ENCODE measurements at regions not wholly inside any gene's neighbourhood (a gene's known extent, or its start where the extent isn't known, plus 50 kb on each side); places are given as distances from the start of the nearest gene placed in this dataset.

DNA sequence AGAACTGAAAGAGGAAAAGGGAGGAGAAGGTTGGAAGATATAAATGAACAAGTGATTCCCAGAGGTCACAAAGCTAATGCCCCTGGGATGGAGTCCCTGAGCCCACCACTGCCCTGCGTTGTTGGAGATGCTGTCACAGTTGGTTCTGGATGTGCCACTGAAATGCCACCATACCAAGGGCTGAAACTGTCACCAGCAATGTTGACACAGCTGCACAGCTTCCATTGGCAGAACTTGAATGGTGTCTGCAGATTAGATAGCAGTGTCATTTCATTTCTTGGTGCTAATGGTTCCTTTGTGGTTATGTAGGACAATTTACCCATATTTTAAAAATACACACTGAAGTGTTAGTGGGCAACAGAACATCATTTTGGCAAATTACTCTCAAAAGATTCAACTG is 120.7 kb downstream of the TBXT start:
- DNase-seq (ENCODE audit: low read depth) = no peak

DNA sequence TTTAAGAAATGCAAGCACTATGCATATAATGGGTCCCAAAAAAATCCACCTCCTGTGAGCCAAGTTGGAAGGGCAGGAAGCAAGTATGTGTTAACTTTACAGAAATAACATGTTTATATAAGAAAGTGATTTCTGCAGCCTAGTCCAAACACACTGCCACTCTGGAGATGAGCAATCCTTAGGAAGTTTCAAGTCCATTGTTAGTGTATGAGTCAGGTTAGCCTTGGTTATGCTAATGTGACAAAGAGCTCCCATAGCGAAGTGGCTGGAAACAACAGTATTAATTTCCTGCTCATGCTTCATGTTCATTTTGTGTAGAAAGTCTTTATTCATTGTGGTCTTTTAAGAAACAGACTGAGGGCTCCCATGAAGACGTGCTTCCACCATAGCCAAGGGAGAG is 121.4 kb downstream of the TBXT start:
- no peak for DNase-seq (ENCODE audit: low read depth)

DNA sequence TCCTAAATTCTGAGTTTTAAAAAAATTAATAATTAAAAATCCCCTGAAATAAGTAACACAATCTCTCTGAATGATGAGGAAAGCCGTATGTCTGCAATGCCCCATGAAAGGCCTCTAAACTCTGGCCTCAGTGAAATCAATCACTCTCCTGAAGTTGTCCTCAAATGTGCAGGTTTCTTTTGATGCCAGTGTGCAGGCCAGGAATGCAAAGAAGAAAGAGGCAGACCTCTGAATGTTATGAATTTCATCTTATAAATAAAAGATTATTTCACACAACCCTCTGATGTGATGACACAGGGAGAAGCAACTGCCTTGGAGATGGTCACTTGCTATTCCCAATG is 121.8 kb downstream of the TBXT start:
- DNase-seq (ENCODE audit: low read depth) = no peak

DNA sequence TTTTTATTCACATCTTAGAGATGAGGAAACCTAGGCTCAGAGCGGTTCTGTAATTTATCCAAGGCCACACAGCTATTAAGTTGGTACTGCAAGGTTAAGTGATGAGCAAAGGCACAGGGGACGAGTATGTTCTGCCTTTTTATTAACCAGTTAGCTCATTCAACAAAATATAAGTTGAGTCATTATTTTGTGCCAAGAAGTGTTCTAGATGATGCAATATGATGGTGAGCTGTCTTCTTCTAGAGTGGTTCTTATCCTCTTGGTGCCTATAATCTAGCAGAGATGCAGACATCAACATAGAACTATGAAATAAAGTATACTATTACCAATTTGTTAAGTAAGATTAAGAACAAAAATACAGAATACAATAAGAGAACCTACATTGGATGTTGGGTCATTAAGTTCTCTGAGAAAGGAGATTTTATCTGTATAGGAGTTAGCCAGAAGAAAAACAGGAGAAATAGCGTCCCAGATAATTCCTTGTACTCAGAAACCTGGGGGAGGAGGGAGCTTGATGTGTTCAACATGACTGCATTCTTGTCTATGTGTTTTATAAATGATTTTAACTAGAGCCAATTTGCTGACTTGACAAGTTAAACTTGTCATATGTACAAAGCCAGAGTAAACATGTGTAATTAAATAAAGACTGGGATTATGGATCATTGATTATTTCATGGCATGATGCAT is 122.3 kb downstream of the TBXT start:
- no peak for DNase-seq (ENCODE audit: low read depth)

DNA sequence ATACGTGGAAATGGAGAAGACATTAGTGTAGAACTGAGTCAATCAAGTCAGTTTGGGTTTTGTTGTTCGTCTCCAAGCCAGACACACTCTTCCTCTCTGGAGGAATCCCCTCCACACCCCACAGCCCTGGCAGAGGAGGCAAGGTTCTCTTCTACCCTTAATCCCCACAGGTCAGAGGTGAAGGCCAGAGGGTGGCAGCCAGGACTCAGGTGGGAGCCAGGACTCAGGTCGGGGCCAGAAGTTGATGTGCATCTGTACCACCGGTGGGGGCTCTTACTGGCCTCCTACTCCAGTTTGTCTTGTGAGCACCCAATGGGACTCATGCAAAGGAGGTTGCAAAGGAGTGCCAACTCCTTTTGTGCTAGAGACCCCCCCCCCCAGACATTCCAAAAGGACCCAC is 126.4 kb downstream of the TBXT start:
- DNase-seq (ENCODE audit: low read depth) = no peak

DNA sequence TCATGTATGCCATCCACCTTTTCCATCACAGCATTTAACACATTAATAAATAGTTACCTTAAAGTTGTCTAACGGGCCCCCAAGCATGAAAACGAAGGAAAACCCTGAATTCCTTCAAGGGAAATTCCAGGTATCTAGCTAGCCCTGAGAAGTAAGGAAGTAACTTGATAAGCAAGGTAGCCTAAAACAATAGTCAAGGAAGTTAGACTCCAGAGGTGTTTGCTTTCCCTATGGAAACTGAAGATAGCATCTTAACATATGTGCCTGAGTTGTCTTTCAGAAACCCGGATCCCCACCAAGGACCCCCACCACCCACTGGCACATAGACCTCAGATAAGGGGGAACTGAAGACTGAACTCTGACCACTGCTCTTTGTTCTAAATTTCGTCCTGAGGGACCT is 127.4 kb downstream of the TBXT start:
- DNase-seq (ENCODE audit: low read depth) = no peak

DNA sequence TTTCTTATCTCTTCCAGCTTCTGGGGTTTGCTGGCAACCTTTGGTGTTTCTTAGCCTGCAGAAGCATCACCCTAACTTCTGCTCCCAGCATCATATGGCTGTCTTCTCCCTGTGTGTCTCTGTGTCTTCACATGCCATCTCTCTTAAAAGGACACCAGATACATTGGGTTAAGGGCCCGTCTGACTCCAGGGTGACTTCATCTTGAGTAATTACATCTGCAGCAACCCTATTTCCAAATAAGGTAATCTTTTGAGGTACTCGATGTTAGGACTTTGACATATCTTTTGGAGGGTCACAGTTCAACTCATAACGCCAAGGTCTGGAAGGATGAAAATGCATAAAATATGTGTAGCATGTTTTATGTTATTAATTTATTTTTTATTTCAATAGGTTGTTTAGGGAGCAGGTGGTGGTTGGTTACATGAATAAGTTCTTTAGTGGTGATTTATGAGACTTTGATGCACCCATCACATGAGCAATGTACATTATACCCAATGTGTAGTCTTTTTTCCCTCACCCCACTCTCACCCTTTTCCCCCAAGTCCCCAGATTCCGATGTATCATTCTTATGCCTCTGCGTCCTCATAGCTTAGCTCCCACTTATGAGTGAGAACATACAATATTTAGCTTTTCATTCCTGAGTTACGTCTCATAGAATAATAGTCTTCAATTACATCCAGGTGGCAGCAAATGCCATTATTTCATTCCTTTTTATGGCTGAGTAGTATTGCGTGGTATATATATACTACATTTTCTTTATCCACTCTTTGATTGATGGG is 131.1 kb downstream of the TBXT start:
- DNase-seq (ENCODE audit: low read depth) = no peak

DNA sequence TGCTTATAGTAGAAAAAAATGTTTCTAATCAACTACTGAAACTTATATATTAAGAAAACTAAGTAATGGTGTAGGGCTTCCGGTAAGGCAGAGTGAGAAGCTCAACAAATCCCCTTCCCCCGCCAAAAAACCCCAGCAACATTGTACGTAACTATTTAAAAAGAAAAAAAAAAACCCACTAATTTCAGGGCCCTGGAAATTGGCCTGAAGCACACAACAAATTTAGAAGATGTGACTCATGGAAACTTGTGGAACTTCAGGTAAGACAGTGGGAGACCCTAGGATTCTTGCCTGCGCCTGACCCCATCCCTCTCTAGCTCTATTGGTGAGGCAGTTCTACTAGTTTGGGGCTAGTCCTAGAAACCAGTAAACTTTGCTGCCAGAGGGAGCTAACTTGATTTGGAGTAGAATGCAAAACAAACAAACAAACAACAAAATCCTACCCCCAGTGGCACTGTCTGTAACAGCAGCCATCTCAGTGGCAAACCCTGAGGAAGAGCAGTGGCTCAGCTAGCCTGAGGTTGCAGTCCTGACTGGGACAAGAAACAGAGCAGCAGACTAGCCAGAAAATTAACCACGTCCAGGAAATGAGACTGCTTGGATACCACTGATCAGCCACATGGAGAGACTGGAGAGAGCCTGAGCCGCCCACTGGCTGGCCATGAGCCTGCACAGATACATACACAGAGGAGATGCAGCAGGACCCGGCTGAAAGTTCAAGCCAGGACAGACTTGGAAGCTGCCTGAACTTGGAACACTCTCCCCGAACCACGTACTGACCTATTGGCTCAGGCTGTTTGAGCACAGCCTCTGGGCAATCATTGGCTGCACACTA is 135.1 kb downstream of the TBXT start:
- DNase-seq (ENCODE audit: low read depth) = no peak

DNA sequence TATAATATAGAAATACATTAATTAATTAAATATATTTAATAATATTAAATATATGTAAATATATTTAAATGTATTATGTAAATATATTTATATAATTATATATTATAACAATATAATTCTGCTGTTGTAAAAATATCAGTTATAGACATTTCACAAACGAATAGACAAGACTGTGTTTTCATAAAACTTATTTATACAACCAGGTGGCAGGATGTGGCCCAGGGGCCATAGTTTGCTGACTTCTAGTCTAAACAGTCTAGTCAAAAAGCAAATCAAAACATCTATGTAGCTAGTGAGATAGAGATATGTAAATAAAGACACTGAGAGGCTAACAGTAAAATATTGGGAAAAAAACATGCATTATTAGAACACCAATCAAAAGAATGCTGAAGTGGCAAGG is 136.4 kb downstream of the TBXT start:
- DNase-seq (ENCODE audit: low read depth) = no peak

DNA sequence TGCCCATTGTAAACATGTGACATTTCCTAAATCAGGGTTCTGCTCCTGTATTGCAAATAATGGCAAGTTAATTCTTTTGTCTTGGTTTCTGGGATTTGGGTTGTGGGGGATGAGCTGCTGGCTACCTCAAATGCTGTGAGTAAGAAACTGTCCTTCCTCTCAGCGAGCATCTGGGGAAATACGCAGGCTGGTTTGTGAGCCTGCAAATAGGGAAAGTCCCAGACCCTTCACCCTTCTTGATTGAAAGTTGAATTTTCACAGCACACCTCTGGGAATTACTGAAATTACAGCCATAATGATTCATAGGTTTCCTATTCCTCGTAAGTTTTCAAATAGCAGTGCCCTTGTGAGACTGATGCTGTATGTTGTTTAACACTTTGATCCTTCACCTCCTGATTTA is 138.1 kb downstream of the TBXT start:
- DNase-seq (ENCODE audit: low read depth) = no peak

DNA sequence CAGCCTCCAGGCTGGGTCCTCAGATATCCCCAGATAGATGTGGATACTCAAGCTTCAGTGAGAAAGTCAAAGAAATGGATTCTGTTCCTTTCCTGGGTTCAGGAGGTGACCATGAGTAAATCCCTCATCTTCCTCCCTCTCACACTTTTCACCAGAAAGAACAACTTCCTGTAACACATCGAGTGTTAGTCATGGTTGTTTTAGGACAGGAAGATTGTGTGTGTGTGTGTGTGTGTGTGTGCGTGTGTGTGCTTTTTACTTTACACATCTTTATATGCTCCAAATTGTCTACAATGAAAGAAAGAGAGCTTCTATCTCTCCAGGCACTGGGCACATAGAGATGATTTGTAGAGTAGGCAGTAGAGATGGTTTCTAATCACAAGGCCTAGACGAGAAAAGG is 139.9 kb downstream of the TBXT start:
- no peak for DNase-seq (ENCODE audit: low read depth)

DNA sequence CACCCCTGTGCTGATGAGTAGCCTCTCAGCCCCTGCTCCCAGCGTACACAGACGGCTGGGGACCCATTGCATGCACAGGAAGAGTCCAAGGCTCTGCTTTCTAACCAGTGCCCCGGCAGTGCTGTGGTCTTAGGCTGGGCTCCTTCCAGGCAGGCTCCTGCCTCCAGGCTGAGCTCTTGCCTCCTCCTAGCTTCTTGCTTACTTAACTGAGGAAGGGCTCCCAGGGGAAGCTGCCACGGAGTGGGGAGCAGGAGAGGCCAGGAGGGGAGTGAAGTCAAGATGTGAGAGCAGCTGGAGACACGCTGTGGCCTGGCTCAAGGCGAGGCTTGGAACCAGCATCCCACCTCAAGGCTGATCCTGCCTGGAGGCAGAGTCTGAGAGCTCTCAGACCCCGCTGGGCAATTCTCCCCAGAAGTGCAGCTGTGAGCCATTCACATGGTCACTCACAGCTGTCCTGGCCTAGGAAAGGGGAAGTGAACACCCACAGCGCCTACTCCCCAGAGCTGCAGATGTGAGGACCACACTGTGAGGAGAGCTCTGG is 141.0 kb downstream of the TBXT start:
- no peak for DNase-seq (ENCODE audit: low read depth)

DNA sequence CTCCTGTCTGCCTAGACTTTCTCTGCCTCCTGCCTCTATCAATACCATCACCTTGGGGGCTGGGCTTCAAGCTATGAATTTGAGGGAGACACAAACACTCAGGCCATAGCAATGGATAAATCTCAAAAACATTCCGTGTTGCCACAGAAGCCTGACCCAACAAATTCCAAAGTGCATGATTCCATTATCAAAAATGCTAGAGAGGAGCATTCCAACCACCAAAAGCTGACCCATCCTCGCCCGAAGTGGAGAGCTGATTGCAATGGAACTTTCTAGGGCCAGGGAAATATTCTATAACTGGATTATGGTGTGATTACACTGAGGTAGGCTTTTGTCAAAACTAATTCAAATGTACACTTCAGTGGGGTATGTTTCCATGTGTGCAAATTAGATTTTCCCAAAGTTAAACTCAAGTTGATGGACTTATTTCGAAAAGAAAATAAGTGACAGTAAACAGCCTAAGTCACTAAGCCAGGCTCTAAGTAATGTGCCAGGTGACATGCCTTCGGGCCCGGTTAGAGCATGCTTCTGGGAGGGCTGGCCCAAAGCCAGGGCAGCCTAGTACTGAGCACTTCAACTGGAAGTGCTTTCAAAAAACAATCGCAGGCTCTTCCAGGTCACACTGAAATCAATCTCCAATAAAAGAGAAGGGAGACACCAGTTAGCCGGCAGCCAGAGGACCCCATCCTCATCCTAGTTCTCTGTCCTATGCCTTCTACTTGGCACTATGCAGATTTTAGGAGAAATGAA is 142.3 kb downstream of the TBXT start:
- no peak for DNase-seq (ENCODE audit: low read depth)

DNA sequence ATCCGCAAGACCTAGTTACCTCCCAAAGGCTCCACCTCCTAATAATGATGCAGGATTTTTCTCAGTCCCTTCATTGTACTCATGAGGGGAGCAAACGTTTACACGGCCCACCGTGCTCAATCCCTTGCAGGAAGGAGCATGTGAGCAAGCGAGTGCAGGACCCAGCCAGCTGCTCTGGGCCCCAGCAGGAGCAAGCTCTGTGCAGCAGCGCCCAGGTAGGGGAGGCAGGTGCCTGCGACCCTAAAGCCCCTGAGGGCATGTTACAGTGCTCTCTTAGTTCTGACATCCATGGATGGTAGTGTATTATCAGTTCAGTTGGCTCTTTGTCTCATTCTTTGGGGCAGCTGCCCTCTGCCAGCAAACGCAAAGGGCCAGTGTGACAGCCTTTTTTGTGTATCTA is 143.4 kb downstream of the TBXT start:
- DNase-seq (ENCODE audit: low read depth) = no peak

DNA sequence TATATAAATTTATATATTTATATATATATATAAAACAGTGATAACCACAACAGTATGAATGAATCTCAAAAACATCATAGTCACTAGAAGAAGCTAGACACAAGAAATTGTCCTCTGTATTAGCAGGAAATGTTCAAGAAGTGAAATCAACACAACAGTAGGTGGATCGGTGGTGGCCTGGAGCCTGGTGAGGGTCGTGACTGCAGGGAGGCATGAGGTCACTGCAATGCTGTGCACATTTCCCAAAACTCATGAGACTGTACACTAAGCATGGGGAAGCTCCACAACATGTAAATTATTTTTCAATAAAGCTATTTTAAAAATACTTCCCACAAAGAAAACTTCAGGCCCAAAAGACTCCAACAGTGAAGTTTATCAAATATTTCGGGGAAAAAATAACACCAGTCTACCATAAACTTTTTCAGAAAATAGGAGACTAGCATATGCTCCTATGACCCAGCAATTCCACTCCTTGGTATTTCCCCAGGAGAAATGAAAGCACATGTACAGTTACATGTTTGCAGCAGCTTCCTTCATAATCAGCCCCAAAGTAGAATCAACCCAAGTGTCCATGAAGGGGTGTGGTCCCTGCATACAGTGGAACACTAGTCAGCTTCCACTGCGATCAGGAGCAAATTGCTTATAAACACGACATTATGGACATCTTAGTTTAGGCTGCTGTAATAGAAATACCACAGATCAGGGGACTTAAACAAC is 144.2 kb downstream of the TBXT start:
- no peak for DNase-seq (ENCODE audit: low read depth)

DNA sequence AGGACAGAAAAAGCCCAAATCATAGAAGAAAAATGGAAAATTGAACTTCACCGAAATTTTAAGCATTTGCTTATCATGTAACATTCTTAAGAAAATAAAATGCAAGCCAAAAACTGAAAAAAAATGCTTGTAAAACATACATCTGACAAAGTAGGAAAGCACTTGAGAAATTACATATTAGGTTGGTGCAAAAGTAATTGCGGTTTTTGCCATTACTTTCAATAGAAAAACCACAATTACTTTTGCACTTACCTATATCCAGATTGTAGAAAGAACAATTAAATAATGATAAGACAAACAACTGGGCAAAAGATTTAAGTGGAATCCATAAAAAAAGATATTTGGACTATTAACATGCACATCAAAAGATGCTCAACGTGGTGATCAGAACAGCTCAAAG is 146.2 kb downstream of the TBXT start:
- DNase-seq (ENCODE audit: low read depth) = no peak

DNA sequence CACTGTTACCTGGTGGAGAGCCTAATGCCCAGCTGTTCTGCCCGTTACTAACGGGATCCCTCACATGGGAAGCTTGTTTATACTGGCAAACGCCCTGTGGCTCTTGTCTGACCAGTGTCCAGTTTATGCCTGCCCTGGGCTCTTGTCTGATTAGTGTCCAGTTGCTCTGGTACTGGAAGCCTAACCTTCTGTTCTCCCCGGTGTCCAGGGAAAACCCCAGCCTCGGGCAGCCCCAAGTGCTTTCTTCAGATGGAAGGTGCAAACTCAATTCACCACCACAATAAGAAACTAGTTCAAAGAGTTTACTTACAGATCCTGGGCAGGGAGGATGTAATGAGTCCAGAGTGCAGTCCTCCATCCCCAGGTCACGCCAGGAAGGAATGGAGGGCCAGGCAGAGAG is 148.4 kb downstream of the TBXT start:
- DNase-seq (ENCODE audit: low read depth) = no peak

DNA sequence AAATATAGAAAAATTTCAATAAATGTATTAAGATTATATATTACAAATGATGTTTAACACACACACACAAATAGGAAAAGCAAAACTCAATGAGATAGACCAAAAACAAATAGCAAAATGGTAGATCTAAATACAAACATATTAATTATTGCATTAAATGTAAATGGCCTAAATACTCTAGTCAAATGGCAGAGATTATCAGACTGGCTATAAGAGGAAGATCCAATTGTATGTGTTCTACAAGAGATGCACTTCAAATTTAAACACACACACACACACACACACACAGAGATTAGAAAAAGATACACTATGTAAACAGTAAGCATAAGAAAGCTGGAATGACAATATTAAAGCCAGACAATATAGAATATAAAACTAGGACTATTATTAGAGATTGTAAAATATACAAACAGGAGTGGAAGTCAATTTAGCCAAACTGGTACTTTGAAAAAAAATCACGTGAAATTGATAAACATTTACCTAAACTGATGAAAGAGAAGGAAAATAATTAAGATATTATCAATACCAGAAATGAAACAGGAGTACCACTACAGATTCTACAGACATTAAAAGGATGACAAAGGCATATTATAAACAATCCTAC is 150.5 kb downstream of the TBXT start:
- DNase-seq (ENCODE audit: low read depth) = no peak

DNA sequence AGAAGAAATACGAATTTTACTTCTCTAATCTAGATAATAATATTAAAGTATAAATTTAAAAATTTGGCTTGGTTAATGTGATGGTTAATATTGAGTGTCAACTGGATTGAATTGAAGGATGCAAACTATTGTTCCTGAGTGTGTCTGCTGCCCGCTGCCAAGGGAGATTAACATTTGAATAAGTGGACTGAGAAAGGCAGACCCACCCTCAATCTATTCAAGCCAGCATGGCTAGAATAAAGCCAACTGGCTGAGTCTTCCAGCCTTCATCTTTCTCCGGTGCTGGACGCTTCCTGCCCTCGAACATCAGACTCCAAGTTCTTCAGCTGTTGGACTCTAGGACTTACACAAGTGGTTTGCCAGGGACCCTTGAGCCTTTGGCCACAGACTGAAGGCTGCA is 152.7 kb downstream of the TBXT start:
- no peak for DNase-seq (ENCODE audit: low read depth)

DNA sequence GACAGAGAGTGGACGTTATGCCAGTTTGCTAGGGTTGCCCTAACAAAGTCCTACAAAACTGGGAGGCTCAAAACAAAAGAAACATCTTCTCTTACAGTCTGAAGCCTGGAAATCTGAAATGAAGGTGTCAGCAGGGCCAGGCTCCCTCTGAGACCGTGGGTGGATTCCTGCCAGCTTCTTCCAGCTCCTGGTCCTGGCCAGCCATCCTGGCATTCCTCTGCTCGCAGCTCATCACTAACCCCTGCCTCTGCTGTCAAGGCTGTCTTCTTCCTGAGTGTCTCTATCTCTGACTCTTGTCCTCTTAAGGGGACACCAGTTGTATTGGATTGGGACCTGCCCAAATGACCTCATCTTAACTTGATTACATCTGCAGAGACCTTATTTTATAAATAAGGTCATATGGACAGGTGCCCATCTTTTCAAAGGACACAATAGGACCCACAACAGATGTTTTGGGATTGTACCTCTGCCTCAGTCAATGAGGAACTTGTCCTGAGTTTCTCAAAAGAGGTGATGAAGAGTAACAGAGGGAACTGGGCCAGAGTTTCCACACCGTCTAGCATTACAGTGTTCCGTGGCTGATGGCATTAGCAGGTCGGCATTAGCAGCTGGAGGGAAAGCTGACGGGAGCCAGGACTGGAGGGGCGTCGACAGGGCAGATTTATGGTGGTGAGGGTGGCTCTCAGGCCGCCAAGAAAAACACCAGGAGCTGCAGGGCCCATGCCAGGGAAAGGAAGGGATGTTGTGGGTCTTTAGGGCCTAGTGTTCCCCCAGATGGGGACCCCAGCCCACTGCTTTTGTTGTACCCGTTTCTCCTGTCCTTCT is 157.3 kb downstream of the TBXT start:
- no peak for DNase-seq (ENCODE audit: low read depth)

Data from stimulated activated CD8-positive, alpha-beta memory T cell treated with anti-CD3 and anti-CD28 coated beads, Interleukin-15, amount 100 ng/mL, for 24 hours (primary cell).